ENCODE measurements at regions not wholly inside any gene's neighbourhood (a gene's known extent, or its start where the extent isn't known, plus 50 kb on each side); places are given as distances from the start of the nearest gene placed in this dataset.
"Not testable (repeated sequence)": the region's sequence is repeated elsewhere in the genome, so short reads cannot be mapped to it uniquely, and the experiment has no call there.

DNA sequence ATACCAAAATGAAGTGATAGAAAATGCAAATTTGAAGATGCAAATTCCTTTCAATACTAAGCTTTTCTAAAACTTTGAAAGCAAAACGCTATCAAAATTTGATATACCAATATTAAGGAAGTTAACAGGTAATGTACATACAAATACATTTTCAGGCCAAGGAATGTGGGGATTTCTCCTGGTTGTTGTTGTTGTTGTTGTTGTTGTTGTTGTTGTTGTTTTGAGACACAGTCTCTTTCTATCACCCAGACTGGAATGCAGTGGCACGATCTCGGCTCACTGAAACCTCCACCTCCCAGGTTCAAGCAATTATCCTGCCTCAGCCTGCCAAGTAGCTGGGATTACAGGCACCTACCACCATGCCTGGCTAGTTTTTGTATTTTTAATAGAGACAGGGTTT lies 224.7 kb upstream of the NEBL start:
- not testable (repeated sequence) for TF ChIP-seq TAF1 (IDR thresholded peaks at IDR 0.05; ENCODE audit: low read depth, low read length); POLR2A (IDR thresholded peaks at IDR 0.05; ENCODE audit: low read depth, low read length); PAX5 (IDR thresholded peaks at IDR 0.05; ENCODE audit: insufficient read depth, low read length, severe bottlenecking)

All from GM12891 (cell line).